ENCODE measurements at regions not wholly inside any gene's neighbourhood (a gene's known extent, or its start where the extent isn't known, plus 50 kb on each side); places are given as distances from the start of the nearest gene placed in this dataset.

GRCh38 chr6:54646069-54646950 lies 200.3 kb upstream of the FAM83B start:
- TF ChIP-seq ZNF274 (IDR thresholded peaks at IDR 0.05; ENCODE audit: low read depth, low read length): no peak
- TF ChIP-seq YY1 (IDR thresholded peaks at IDR 0.05; ENCODE audit: insufficient read depth, insufficient read length): no peak
- TF ChIP-seq SUZ12 (IDR thresholded peaks at IDR 0.05; ENCODE audit: extremely low read depth, insufficient read depth, insufficient read length): no peak

Data from NT2/D1 (cell line).